GM12878 (cell line): ENCODE measurements at regions not wholly inside any gene's neighbourhood (a gene's known extent, or its start where the extent isn't known, plus 50 kb on each side); places are given as distances from the start of the nearest gene placed in this dataset.

ENCODE experiments used
- CEBPB ChIP-seq, 2 experiments: fragments of 150-350 bp in 1 of 2; IDR thresholded peaks; 2 replicates each; pipeline ENCODE4 v1.6.1; 2012 to 2014; ENCODE audit warnings: low read depth in 2 of 2, low read length in 2 of 2, borderline replicate concordance in 1 of 2, inconsistent platforms in 1 of 2
- TF ChIP-seq, protein P1 (sequence below): fragments of 450-650 bp; IDR thresholded peaks from 2 replicates; pipeline ENCODE4 v1.6.1; 2014; ENCODE audit warnings: mild to moderate bottlenecking

GRCh38 chr5:112570708-112571444 lies 151.8 kb upstream of the EPB41L4A start:
- TF ChIP-seq, protein P1, sequence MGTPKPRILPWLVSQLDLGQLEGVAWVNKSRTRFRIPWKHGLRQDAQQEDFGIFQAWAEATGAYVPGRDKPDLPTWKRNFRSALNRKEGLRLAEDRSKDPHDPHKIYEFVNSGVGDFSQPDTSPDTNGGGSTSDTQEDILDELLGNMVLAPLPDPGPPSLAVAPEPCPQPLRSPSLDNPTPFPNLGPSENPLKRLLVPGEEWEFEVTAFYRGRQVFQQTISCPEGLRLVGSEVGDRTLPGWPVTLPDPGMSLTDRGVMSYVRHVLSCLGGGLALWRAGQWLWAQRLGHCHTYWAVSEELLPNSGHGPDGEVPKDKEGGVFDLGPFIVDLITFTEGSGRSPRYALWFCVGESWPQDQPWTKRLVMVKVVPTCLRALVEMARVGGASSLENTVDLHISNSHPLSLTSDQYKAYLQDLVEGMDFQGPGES, result no peak
- TF ChIP-seq CEBPB (IDR thresholded peaks at IDR 0.05; ENCODE audit: borderline replicate concordance in 1 of 2, low read depth in 2 of 2, low read length in 2 of 2), result no peak
